ENCODE measurements at regions not wholly inside any gene's neighbourhood (a gene's known extent, or its start where the extent isn't known, plus 50 kb on each side); places are given as distances from the start of the nearest gene placed in this dataset.

GRCh38 chr20:24855848-24856247, 93.2 kb upstream of the CST7 start:
- ChIA-PET POLR2A (no interaction called here), CTCF (ENCODE audit: low intra/inter-chr PET ratio) (no interaction called here)
- H3K4me1 ChIP-seq (replicated peaks in 1 of 2; ENCODE audit: control insufficient read depth in 2 of 2, insufficient read depth in 2 of 2, low read length in 2 of 2), result no peaks in the 10 kb centered on the region
- FAIRE-seq (no peak), DNase-seq (ENCODE audit: extremely low read depth in 1 of 4, low spot score in 3 of 4) (no peak), ATAC-seq (no peak)
- intact Hi-C loops (cut with micrococcal nuclease), result no loop called here
- H4K20me1 ChIP-seq (replicated peaks; ENCODE audit: control insufficient read depth, insufficient read depth, low read length), result no peaks in the 10 kb centered on the region
- no peak overlapping the region for H2AFZ ChIP-seq (ENCODE audit: low read depth, low read length)
- H3K9ac ChIP-seq (ENCODE audit: insufficient read depth in 1 of 2, low read depth in 2 of 2, low read length in 2 of 2), result no peak overlapping the region
- 0% methylated on average over 1 of the region's 1 CpG for WGBS (ENCODE audit: insufficient coverage, low coverage, missing lambda C conversion rate)
- no peaks in the 10 kb centered on the region for H3K9me1 ChIP-seq (ENCODE audit: control insufficient read depth, insufficient read depth, low read length)
- BruUV-seq (replicated peaks), result no TSS peak
- TF ChIP-seq JUND (IDR thresholded peaks at IDR 0.05; ENCODE audit: borderline replicate concordance, low read depth, low read length) (no peak), JUND (tag; IDR thresholded peaks at IDR 0.05; ENCODE audit: borderline replicate concordance, low read depth, low read length) (no peak), IRF1 (CRISPR knock-in tag; IDR thresholded peaks at IDR 0.05; ENCODE audit: borderline replicate concordance) (no peak), KAT2B (IDR thresholded peaks at IDR 0.05; ENCODE audit: low read depth, low read length) (no peak), KAT8 (IDR thresholded peaks at IDR 0.05; ENCODE audit: low read depth) (no peak), KLF6 (CRISPR knock-in tag; IDR thresholded peaks at IDR 0.05; ENCODE audit: borderline replicate concordance) (no peak), NR2C1 (IDR thresholded peaks at IDR 0.05) (no peak), NR2C1 (tag; IDR thresholded peaks at IDR 0.05) (no peak), ZNF592 (IDR thresholded peaks at IDR 0.05) (no peak), ZNF175 (CRISPR knock-in tag; IDR thresholded peaks at IDR 0.05; ENCODE audit: low read depth) (no peak), ZNF740 (CRISPR knock-in tag; IDR thresholded peaks at IDR 0.05) (no peak), ZNF740 (tag; IDR thresholded peaks at IDR 0.05) (no peak), ZNF695 (CRISPR knock-in tag; IDR thresholded peaks at IDR 0.05) (no peak), PHF21A (IDR thresholded peaks at IDR 0.05; ENCODE audit: borderline replicate concordance, low read depth) (no peak), TEAD4 (IDR thresholded peaks at IDR 0.05; ENCODE audit: low read length) (no peak), TEAD4 (CRISPR knock-in tag; IDR thresholded peaks at IDR 0.05; ENCODE audit: borderline replicate concordance) (no peak), GMEB1 (CRISPR knock-in tag; IDR thresholded peaks at IDR 0.05) (no peak)
- H3K36me3 ChIP-seq (ENCODE audit: control insufficient read depth, insufficient read depth, low read length), result no peaks in the 10 kb centered on the region
- H3K27ac ChIP-seq (ENCODE audit: extremely low read depth, low read depth, low read length), result no peak overlapping the region
- in situ Hi-C loops (cut with MboI), result no loop called here
- H3K27me3 ChIP-seq (ENCODE audit: control insufficient read depth in 2 of 2, insufficient read depth in 2 of 2, low read length in 2 of 2), result no peaks in the 10 kb centered on the region
- H3K79me2 ChIP-seq (ENCODE audit: control insufficient read depth, insufficient read depth, low read length), result no peaks in the 10 kb centered on the region
- no peak overlapping the region for H3K4me3 ChIP-seq
- H3K9me3 ChIP-seq (replicated peaks; ENCODE audit: control insufficient read depth, insufficient read depth, low read depth, low read length), result no peaks in the 10 kb centered on the region
- H3K4me2 ChIP-seq (ENCODE audit: insufficient read depth, low read length), result no peak overlapping the region
